HPDE6-E6E7 (cell line): ENCODE measurements at regions not wholly inside any gene's neighbourhood (a gene's known extent, or its start where the extent isn't known, plus 50 kb on each side); places are given as distances from the start of the nearest gene placed in this dataset.

Source experiments
- DNase-seq: peaks from one replicate; pipeline ENCODE4 v3.0.0; 2011; ENCODE audit warnings: missing footprints; ENCODE audit errors: extremely low spot score

GRCh38 chr3:82287562-82287961, 526.1 kb upstream of the GBE1 start:
- no peak for DNase-seq

DNA sequence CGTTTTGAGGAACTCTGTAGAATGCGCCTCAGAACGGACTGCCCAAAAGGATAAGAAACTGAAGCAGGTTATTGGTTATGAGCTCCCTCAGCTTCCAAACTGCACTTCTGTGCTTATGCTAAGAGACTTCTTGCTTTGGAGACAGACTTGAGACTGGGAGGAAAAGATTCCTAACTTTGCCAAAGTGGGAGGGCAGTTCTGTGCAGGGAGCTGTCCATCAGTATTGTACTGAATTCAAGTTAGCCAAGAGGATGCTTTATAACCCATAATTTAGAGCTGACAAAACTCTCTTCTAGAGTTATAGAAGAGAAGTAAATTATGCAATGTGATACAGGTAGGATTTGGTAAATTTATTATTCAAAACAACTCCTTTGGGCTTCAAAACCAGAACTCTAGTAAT, 519.8 kb upstream of the GBE1 start:
- no peak for DNase-seq

GRCh38 chr3:82276992-82277391, 515.5 kb upstream of the GBE1 start:
- DNase-seq, result no peak

DNA sequence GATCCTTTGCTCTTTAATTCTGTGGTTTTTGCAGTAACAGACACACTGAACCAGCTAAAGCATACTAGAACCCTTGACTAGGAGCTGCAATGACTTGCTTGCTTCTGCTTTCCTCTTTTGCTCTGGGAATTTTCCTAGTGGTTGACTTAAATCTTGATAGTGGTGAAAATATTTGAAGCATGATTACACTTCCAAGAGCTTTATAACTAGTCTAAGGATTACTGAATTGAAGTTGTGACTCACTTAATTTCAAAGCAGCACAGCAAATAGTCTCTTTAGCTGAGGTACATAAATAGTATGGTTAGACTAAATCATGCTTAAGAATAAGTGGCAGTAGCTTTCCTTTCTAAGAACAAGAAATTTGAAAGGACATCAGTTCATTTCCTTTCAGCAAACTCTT, 513.5 kb upstream of the GBE1 start:
- DNase-seq, result no peak

DNA sequence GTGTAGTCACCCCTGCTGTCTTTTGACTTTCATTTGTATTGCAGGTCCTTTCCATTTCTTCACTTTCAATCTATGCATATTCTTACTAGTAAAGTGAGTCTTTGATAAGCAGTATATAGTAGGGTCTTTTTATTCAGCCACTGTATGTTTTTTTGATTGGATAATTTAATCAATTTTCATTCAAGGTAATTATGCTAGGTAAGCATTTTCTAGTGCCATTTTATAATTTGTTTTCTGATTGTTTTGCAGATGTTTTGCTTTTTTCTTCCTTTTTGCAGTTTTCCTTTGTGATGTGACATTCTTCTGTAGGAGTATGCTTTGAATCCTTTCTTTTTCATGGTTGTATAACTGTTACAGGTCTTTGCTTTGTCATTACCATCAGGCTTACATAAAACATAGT, 504.3 kb upstream of the GBE1 start:
- no peak for DNase-seq

DNA sequence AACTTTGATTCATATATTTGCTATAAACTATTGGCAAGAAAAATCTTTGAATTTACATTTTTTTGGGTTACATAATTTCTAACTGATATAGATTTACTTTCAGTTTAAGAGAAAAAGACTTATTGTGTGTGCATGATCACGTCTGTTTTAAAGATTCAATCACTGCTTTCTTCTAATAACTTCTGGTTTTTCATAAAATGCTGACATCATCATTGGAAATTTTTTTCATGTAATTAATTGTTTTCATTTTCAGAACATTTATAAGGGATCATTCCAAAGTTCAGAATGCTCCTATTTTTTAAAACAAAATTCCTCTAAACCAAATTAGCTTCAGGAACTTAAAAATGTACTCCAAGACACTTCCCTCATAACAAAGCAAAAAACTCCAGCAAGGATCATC, 500.7 kb upstream of the GBE1 start:
- no peak for DNase-seq

GRCh38 chr3:82261637-82262036, 500.2 kb upstream of the GBE1 start:
- no peak for DNase-seq

DNA sequence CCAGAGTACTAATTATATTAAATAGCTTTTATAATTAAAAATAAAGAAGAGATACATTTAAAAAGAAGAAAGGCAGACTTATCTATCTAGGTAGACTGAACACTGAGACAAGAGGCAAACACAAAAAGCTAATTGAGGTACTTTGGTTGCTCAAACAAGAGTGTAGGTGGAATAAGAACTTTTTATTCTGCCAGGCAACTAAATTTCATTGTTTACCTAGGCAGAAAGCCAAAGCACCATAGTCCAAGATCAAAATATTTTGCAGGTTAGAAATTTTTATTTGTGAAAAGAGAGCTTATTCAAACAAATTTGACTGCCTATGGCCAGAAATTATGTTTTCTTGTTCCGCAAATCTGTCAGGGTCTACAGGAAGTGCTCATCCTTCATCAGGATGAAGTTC, 499.6 kb upstream of the GBE1 start:
- DNase-seq, result no peak

GRCh38 chr3:82259994-82260393, 498.5 kb upstream of the GBE1 start:
- no peak for DNase-seq

DNA sequence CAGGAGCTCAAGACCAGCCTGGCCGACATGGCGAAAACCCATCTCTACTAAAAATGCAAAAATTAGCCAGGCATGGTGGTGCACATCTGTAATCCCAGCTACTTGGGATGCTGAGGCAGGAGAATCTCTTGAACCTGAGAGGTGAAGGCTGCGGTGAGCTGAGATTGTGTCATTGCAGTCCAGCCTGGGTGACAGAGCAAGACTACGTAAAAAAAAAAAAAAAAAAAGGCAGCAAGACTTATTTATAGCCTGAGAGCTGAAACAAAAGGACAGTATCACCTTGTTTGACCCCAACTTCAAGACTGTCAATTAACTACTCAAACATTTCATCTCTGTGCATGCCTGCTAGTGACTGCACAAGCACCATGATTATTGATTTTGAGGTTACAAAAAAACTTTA, 478.9 kb upstream of the GBE1 start:
- no peak for DNase-seq

DNA sequence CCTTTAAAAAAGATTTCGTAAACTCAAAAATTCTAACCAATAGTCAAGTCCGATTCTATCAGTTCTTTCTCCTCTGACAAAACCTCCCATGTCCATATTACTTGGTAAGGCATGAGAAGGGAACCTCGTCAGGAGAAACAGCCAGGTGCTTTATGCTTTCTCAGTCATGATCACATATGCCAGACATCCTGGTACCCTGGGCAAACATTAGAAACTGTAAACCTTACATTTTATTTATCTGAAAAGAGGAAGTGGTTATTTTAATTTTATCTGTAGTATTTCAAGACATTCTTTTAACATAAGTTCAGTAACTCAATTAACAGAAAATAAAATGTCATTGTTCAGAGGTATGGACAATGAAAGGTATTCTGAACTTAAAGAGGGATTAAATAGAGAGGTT, 474.8 kb upstream of the GBE1 start:
- DNase-seq, result no peak

GRCh38 chr3:82229397-82229796, 468.0 kb upstream of the GBE1 start:
- DNase-seq, result no peak

DNA sequence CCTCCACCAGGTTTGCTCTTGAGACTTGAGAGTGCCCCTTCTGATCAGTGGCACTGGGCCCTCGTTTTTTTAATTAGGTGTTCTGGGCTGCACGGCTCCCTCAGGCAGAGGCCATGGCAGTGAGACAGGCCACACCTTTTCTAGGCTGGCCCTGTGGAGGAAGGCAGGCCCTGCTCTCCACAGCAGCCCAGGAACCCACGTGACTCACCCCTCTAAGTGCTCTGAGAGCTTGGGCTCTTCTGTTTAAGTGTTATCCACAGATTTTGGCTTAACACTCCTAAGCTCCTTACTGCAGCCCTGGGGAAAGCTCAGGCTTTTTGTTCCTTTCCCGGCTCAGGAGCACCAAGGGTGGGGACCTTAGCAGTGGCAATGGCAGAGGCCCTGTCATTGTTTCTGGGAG, 463.2 kb upstream of the GBE1 start:
- DNase-seq, result no peak

DNA sequence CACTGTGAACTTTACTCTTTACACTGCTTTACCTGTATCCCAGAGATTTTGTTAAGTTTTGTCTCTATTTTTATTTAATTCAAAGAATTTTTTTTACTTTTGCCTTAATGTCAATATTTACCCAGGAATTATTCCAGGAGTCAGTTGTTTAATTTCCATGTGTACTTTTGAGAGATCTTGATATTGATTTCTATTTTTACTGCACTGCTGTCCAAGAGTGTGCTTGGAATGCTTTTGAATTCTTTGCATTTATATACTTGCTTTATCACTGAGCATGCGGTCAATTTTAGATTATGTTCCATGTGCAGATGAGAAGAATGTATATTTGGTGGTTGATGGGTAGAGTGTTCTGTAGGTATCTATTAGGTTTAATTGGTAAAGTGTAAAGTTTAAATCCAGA, 461.0 kb upstream of the GBE1 start:
- DNase-seq, result no peak

DNA sequence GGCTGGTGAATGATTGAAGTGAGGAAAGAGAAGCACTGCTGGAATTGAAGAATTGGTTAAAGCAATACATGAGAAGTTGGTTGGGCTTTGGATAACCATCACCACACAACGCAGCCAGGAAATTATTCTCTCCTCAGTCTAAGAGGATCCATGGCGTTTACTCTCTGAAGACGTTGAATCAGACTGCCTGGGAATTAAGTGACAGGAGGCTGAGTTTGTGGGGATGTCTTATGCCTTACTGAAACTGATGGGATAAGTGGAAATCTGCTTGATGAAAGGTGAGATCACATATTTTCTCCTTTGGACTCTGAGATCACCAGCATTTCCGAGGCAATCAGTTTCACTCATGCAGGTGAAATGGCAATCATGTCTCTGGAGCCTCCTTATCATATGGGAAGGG, 456.1 kb upstream of the GBE1 start:
- DNase-seq, result no peak

- no peak for DNase-seq
These were observed 446.7 kb upstream of the GBE1 start for GRCh38 chr3:82208002-82208710.

- DNase-seq, result no peak
These were observed 440.8 kb upstream of the GBE1 start for GRCh38 chr3:82202269-82202668.

DNA sequence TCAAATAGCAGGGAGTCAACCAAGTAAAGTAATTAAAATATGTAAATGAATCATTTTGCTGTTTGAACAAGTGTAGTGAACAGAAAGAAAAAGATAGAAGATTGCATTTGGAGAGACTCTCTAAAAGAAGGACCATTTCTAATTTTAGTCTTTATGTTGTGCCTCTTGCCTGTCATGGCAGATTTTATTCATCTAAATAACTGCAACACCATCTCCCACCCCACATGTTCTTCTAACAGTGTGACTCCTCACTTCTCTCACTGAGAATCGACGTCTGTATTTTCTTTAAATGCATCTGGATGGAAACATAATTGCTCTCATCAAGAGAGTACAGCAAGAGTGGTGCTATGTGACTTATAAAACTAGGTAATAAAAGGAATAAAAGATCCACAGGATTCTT, 439.9 kb upstream of the GBE1 start:
- DNase-seq, result no peak

DNA sequence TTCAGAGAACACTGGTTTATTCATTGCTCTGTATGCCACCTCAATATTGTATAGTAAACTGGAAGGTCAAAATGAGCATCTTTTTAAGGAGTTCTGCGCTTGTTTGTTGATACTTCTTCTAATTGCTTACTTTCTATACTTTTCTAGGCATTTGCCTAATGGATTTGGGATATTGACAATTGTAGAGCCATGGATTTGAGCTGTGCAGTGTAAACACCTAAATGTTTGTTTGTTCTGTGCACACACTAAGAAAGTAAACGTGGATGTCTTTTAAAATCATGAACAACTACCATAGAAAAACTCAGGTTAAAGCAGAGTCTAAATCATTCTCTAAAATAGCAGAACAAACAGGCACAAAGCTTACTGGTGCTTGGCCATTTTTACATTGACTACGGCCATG, 436.6 kb upstream of the GBE1 start:
- DNase-seq, result no peak

DNA sequence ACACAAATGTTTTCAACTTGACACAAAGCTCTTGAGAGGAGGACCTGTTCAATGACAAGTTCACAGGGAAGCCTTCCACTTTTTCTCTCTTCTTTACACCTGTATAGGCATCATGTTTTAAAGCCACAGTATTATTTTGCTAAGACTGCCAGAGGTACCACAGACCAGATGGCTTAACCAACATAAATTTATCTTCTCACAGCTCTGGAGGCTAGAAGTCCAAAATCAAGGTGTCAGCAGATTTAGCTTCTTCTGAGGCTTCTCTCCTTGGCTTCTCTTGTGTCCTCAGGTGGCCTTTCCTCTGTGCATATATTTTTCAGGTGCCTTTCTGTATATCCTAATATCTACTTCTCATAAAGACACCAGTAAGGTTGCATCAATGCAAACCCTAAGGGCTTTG, 435.2 kb upstream of the GBE1 start:
- no peak for DNase-seq

DNA sequence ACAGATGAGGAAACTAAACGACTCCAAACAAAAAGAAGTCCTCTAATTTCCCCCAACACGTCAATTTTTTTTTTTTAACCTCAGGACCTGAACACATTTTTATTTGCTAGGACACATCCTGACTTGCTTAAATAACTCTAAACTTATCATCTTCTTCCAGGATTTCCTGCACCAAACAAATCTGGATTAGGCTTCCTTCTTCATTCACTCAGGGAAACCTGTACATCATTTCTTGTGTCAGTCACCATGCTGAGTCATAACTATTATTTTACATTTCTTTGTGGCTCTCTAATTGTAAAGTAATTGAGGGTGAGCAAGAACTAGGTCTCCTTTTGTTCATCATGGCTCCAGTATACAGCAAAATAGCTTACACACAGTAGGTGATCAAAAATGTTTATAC, 433.4 kb upstream of the GBE1 start:
- DNase-seq, result no peak

DNA sequence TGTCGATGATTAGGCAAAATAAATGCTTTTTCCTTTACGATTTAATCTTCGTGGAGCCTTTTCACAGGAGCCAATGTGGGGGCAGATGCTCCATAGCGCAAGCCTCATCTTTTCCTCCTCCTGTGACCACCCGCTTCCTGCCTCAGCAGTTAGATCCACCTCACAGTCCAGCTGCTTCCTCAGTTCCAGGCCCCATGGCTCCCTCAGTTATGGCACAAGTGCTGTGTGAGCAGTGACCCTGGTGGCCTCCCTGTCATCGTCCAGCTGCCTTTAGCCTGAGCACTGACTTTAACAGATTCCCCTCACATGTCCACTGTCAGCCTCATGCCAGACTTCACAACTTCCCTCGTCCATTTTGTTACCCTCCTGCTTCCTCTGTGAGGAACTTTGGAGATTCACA, 424.6 kb upstream of the GBE1 start:
- DNase-seq, result no peak

- no peak for DNase-seq
These were observed 417.8 kb upstream of the GBE1 start for GRCh38 chr3:82179291-82179690.

GRCh38 chr3:82178291-82178690, 416.8 kb upstream of the GBE1 start:
- DNase-seq, result no peak
